HCT116 (cell line): ENCODE measurements at regions not wholly inside any gene's neighbourhood (a gene's known extent, or its start where the extent isn't known, plus 50 kb on each side); places are given as distances from the start of the nearest gene placed in this dataset.

Experiments
- ATAC-seq: fragments of 200-7000 bp; cut with Tn5 transposase; 2 replicates; pipeline ENCODE4 v1.9.1; 2020; ENCODE audit warnings: mild to moderate bottlenecking, moderate library complexity
- BruUV-seq: library from RNA; stranded (reverse); fragments of 400-500 nt; replicated peaks from 2 replicates; lab custom pipeline; 2021; lab: Mats Ljungman, UMichigan
- CTCF ChIA-PET: fragments of 300-600 bp; sonication (Branson Sonifier 250); formaldehyde crosslinking; loops from one replicate; lab custom pipeline; 2021; ENCODE audit warnings: antibody characterized with exemption; lab: Charles Lee
- POLR2A ChIA-PET: fragments of 300-600, 350-600 bp; sonication (Branson Sonifier 250); formaldehyde crosslinking; loops from one replicate; lab custom pipeline; 2021; ENCODE audit warnings: antibody characterized with exemption; lab: Charles Lee
- RAD21 ChIA-PET, 2 experiments: fragments of 300-600 bp; sonication (Branson Sonifier 250); formaldehyde crosslinking; loops; one replicate each; lab custom pipeline; 2023; ENCODE audit warnings: low total read pairs in 2 of 2; ENCODE audit not compliant: uncharacterized antibody in 2 of 2, unreplicated experiment in 2 of 2, low non-redundant PET in 1 of 2; lab: Charles Lee
- DNase-seq: peaks from one replicate; pipeline ENCODE4 v3.0.0-alpha.2; 2010; ENCODE audit warnings: low read depth, low spot score
- H2AFZ ChIP-seq: fragments of 200-600 bp; shearing (Covaris generic), sonication (generic); 2 replicates; pipeline ENCODE4 v1.6.1; 2017; ENCODE audit warnings: low read depth, mixed run types, mixed read lengths, antibody characterized with exemption, low read length; ENCODE audit not compliant: poor library complexity, severe bottlenecking
- H3K27ac ChIP-seq: 2 replicates; pipeline ENCODE4 v1.5.1; 2012; ENCODE audit warnings: low read depth, low read length
- H3K27me3 ChIP-seq: fragments of 200-600 bp; sonication (generic); 2 replicates; pipeline ENCODE4 v1.6.1; 2016; ENCODE audit warnings: mixed run types, low read length, mixed read lengths; ENCODE audit not compliant: insufficient read depth
- H3K36me3 ChIP-seq, 2 experiments: fragments of 200-500 bp in 1 of 2; fragments of 200-600 bp in 1 of 2; sonication (Bioruptor generic) in 1 of 2; sonication (generic) in 1 of 2; 2 replicates each; pipeline versions ENCODE4 v1.5.1 to v1.6.1; 2014 to 2016; ENCODE audit warnings: low read length in 2 of 2, inconsistent platforms in 1 of 2, mixed read lengths in 1 of 2, mixed run types in 1 of 2; ENCODE audit not compliant: insufficient read depth in 2 of 2, control insufficient read depth in 1 of 2
- H3K4me1 ChIP-seq, 2 experiments: fragments of 200-600 bp in 1 of 2; sonication (generic) in 1 of 2; 2 replicates each; pipeline versions ENCODE4 v1.5.1 to v1.6.1; 2012 to 2017; ENCODE audit warnings: low read length in 2 of 2, inconsistent platforms in 1 of 2, mild to moderate bottlenecking in 1 of 2, mixed read lengths in 1 of 2, mixed run types in 1 of 2, moderate library complexity in 1 of 2; ENCODE audit not compliant: insufficient read depth in 2 of 2, control insufficient read depth in 1 of 2
- H3K4me2 ChIP-seq: fragments of 200-600 bp; sonication (generic); 2 replicates; pipeline ENCODE4 v1.6.1; 2017; ENCODE audit warnings: mixed run types, low read length, mixed read lengths
- H3K4me3 ChIP-seq, 2 experiments: fragments of 200-600 bp in 1 of 2; sonication (generic) in 1 of 2; replicated peaks in 1 of 2; 2 replicates each; pipeline ENCODE4 v1.5.1; 2011 to 2016; ENCODE audit warnings: low read length in 2 of 2, control low read depth in 1 of 2, low read depth in 1 of 2, mild to moderate bottlenecking in 1 of 2, mixed read lengths in 1 of 2, mixed run types in 1 of 2
- H3K79me2 ChIP-seq: fragments of 200-600 bp; sonication (generic); 2 replicates; pipeline ENCODE4 v1.6.1; 2017; ENCODE audit warnings: mild to moderate bottlenecking, mixed run types, low read length, moderate library complexity, mixed read lengths; ENCODE audit not compliant: insufficient read depth
- H3K9ac ChIP-seq: fragments of 200-600 bp; sonication (generic); 2 replicates; pipeline ENCODE4 v1.6.1; 2016; ENCODE audit warnings: low read length, mixed read lengths
- H3K9me2 ChIP-seq: fragments of 200-600 bp; sonication (generic), shearing (Covaris generic); 2 replicates; pipeline ENCODE4 v1.6.1; 2017; ENCODE audit warnings: mixed run types, mild to moderate bottlenecking, moderate library complexity; ENCODE audit not compliant: insufficient read depth
- H3K9me3 ChIP-seq, 2 experiments: fragments of 200-500 bp in 1 of 2; fragments of 200-600 bp in 1 of 2; sonication (Bioruptor generic) in 1 of 2; sonication (generic) in 1 of 2; 2 replicates each; pipeline ENCODE4 v1.6.1; 2014 to 2017; ENCODE audit warnings: low read length in 2 of 2, mixed read lengths in 2 of 2, inconsistent platforms in 1 of 2, low read depth in 1 of 2, mild to moderate bottlenecking in 1 of 2, mixed run types in 1 of 2, moderate library complexity in 1 of 2; ENCODE audit not compliant: control insufficient read depth in 1 of 2, insufficient read depth in 1 of 2
- H4K20me1 ChIP-seq: fragments of 200-600 bp; sonication (generic), shearing (Covaris generic); 2 replicates; pipeline ENCODE4 v1.6.1; 2017; ENCODE audit warnings: mixed run types, mild to moderate bottlenecking, moderate library complexity; ENCODE audit not compliant: insufficient read depth
- ATF3 ChIP-seq: IDR thresholded peaks from 2 replicates; pipeline ENCODE4 v1.6.1; 2012
- CBX3 ChIP-seq: IDR thresholded peaks from 2 replicates; pipeline ENCODE4 v1.6.1; 2012; ENCODE audit warnings: low read depth
- CEBPB ChIP-seq: IDR thresholded peaks from 2 replicates; pipeline ENCODE4 v1.6.1; 2012; ENCODE audit warnings: low read depth
- CTCF ChIP-seq, 3 experiments: fragments of 200-600 bp in 1 of 3; sonication (generic) in 1 of 3; IDR thresholded peaks in 2 of 3; conservative IDR thresholded peaks in 1 of 3; 2 replicates each; pipeline ENCODE4 v1.5.1; 2012 to 2017; ENCODE audit warnings: low read depth in 2 of 3, low read length in 2 of 3, antibody characterized with exemption in 1 of 3, borderline replicate concordance in 1 of 3, control low read depth in 1 of 3, mild to moderate bottlenecking in 1 of 3, mixed read lengths in 1 of 3, mixed run types in 1 of 3, moderate library complexity in 1 of 3; ENCODE audit not compliant: insufficient read depth in 1 of 3
- EGR1 ChIP-seq: IDR thresholded peaks from 2 replicates; pipeline ENCODE4 v1.6.1; 2012; ENCODE audit warnings: low read depth
- FOSL1 ChIP-seq: IDR thresholded peaks from 2 replicates; pipeline ENCODE4 v1.6.1; 2012; ENCODE audit warnings: low read depth
- POLR2AphosphoS5 ChIP-seq: IDR thresholded peaks from 2 replicates; pipeline ENCODE4 v1.6.1; 2011; ENCODE audit warnings: mild to moderate bottlenecking, low read depth, low read length, moderate library complexity
- RAD21 ChIP-seq: IDR thresholded peaks from 2 replicates; pipeline ENCODE4 v1.6.1; 2012; ENCODE audit warnings: low read depth, mild to moderate bottlenecking
- SIN3A ChIP-seq: IDR thresholded peaks from 2 replicates; pipeline ENCODE4 v1.6.1; 2012; ENCODE audit warnings: low read depth
- SP1 ChIP-seq: IDR thresholded peaks from 2 replicates; pipeline ENCODE4 v1.6.1; 2012; ENCODE audit warnings: low read depth
- SRF ChIP-seq: IDR thresholded peaks from 2 replicates; pipeline ENCODE4 v1.6.1; 2012; ENCODE audit warnings: low read depth
- TCF7L2 ChIP-seq: IDR thresholded peaks from 2 replicates; pipeline ENCODE4 v1.7.0; 2011; ENCODE audit warnings: borderline replicate concordance, inconsistent platforms; ENCODE audit not compliant: insufficient read depth, insufficient read length; ENCODE audit errors: extremely low read depth
- ZFX ChIP-seq: fragments of 450-650 bp; IDR thresholded peaks from 2 replicates; pipeline ENCODE4 v1.6.1; 2017
- ZNF274 ChIP-seq: fragments of 200-500 bp; sonication (Bioruptor generic); IDR thresholded peaks from 2 replicates; pipeline ENCODE4 v1.6.1; 2014; ENCODE audit warnings: mild to moderate bottlenecking, low read depth, low read length, inconsistent platforms
- intact Hi-C: fragments of 100-400 bp; cut with micrococcal nuclease; formaldehyde crosslinking; loops from 2 replicates; pipeline ENCODE4 v1.10.0; 2022

- H3K27me3 ChIP-seq, result peaks cover 35% of the 10 kb centered on the region
- no TSS peak for BruUV-seq
- no peak for TF ChIP-seq CTCF (IDR thresholded peaks at IDR 0.05 in 2 of 3, conservative IDR thresholded peaks at IDR 0.05 in 1 of 3; ENCODE audit: borderline replicate concordance in 1 of 3, insufficient read depth in 1 of 3, low read depth in 2 of 3, low read length in 2 of 3)
- TF ChIP-seq RAD21, result no peak
- TF ChIP-seq ZNF274, result no peak
- no peak for TF ChIP-seq FOSL1
- TF ChIP-seq SRF, result no peak
- TF ChIP-seq TCF7L2, result no peak
- no peak for TF ChIP-seq EGR1
- TF ChIP-seq ATF3, result no peak
- TF ChIP-seq SP1, result no peak
- no peak for TF ChIP-seq POLR2AphosphoS5
- TF ChIP-seq ZFX, result no peak
- TF ChIP-seq SIN3A, result no peak
- no peak for TF ChIP-seq CEBPB
- no peak for TF ChIP-seq CBX3
- H3K9ac ChIP-seq, result no peak overlapping the region
- H3K4me1 ChIP-seq, result no peaks in the 10 kb centered on the region
- intact Hi-C loops, result no loop called here
- DNase-seq (no peak), ATAC-seq (no peak)
- no peak overlapping the region for H3K4me3 ChIP-seq
- CTCF ChIA-PET, result no interaction called here
- H3K79me2 ChIP-seq, result no peaks in the 10 kb centered on the region
- H3K27ac ChIP-seq, result no peak overlapping the region
- no peak overlapping the region for H2AFZ ChIP-seq
- no peaks in the 10 kb centered on the region for H3K36me3 ChIP-seq
- H4K20me1 ChIP-seq, result no peaks in the 10 kb centered on the region
- H3K9me2 ChIP-seq, result no peaks in the 10 kb centered on the region
- POLR2A ChIA-PET, result no interaction called here
- H3K4me2 ChIP-seq, result no peak overlapping the region
- RAD21 ChIA-PET, result no interaction called here
- no peaks in the 10 kb centered on the region for H3K9me3 ChIP-seq
Observed at GRCh38 chr2:167787562-167787961, 459.8 kb downstream of the STK39 start.
